ENCODE measurements at regions not wholly inside any gene's neighbourhood (a gene's known extent, or its start where the extent isn't known, plus 50 kb on each side); places are given as distances from the start of the nearest gene placed in this dataset.

- H4K20me1 ChIP-seq (ENCODE audit: control insufficient read depth, extremely low read depth, insufficient read depth, low read length) = no peaks in the 10 kb centered on the region
- H3K4me3 ChIP-seq (replicated peaks in 1 of 4; ENCODE audit: control extremely low read depth in 1 of 4, insufficient read depth in 1 of 4, low read depth in 3 of 4, low read length in 4 of 4) = no peak overlapping the region
- H2AFZ ChIP-seq (ENCODE audit: low read length) = no peak overlapping the region
- H3K4me2 ChIP-seq (ENCODE audit: extremely low read depth, insufficient read depth, low read length) = no peak overlapping the region
- no peaks in the 10 kb centered on the region for H3K4me1 ChIP-seq (ENCODE audit: control insufficient read depth, extremely low read depth, insufficient read depth, low read length)
- no peak for TF ChIP-seq CTCF (conservative IDR thresholded peaks at IDR 0.05 in 1 of 2, IDR thresholded peaks at IDR 0.05 in 1 of 2; ENCODE audit: low read depth in 1 of 2, low read length in 2 of 2)
- TF ChIP-seq EZH2 (IDR thresholded peaks at IDR 0.05; ENCODE audit: low read length, missing control alignments) = no peak
- DNase-seq (ENCODE audit: low read depth in 2 of 2) = no peak
- H3K27me3 ChIP-seq (ENCODE audit: control insufficient read depth, insufficient read depth, low read length) = no peaks in the 10 kb centered on the region
- H3K79me2 ChIP-seq (ENCODE audit: control insufficient read depth, insufficient read depth, low read length) = no peaks in the 10 kb centered on the region
- H3K27ac ChIP-seq (ENCODE audit: insufficient read depth, low read length) = no peak overlapping the region
- no peaks in the 10 kb centered on the region for H3K36me3 ChIP-seq (ENCODE audit: control insufficient read depth, insufficient read depth, low read length)
- no peaks in the 10 kb centered on the region for H3K9me3 ChIP-seq (ENCODE audit: control insufficient read depth, insufficient read depth, low read depth, low read length)
- no peak overlapping the region for H3K9ac ChIP-seq (ENCODE audit: insufficient read depth, low read length)
These were observed 101.7 kb downstream of the BMS1 start for GRCh38 chr10:42883993-42884983.

GRCh38 chr10:42885491-42886270 lies 103.1 kb downstream of the BMS1 start:
- DNase-seq (ENCODE audit: low read depth in 2 of 2) = no peak
- no peaks in the 10 kb centered on the region for H3K79me2 ChIP-seq (ENCODE audit: control insufficient read depth, insufficient read depth, low read length)
- H3K9me3 ChIP-seq (ENCODE audit: control insufficient read depth, insufficient read depth, low read depth, low read length) = no peaks in the 10 kb centered on the region
- no peak overlapping the region for H3K4me2 ChIP-seq (ENCODE audit: extremely low read depth, insufficient read depth, low read length)
- no peaks in the 10 kb centered on the region for H4K20me1 ChIP-seq (ENCODE audit: control insufficient read depth, extremely low read depth, insufficient read depth, low read length)
- no peak for TF ChIP-seq EZH2 (IDR thresholded peaks at IDR 0.05; ENCODE audit: low read length, missing control alignments)
- no peak overlapping the region for H3K9ac ChIP-seq (ENCODE audit: insufficient read depth, low read length)
- H2AFZ ChIP-seq (ENCODE audit: low read length) = no peak overlapping the region
- H3K4me3 ChIP-seq (replicated peaks in 1 of 4; ENCODE audit: control extremely low read depth in 1 of 4, insufficient read depth in 1 of 4, low read depth in 3 of 4, low read length in 4 of 4) = no peak overlapping the region
- no peaks in the 10 kb centered on the region for H3K4me1 ChIP-seq (ENCODE audit: control insufficient read depth, extremely low read depth, insufficient read depth, low read length)
- no peaks in the 10 kb centered on the region for H3K27me3 ChIP-seq (ENCODE audit: control insufficient read depth, insufficient read depth, low read length)
- no peaks in the 10 kb centered on the region for H3K36me3 ChIP-seq (ENCODE audit: control insufficient read depth, insufficient read depth, low read length)
- H3K27ac ChIP-seq (ENCODE audit: insufficient read depth, low read length) = no peak overlapping the region

GRCh38 chr10:42887734-42888503 lies 105.3 kb downstream of the BMS1 start:
- Histone ChIP-seq H3K4me1 (ENCODE audit: control insufficient read depth, extremely low read depth, insufficient read depth, low read length) (no peaks in the 10 kb centered on the region), H3K36me3 (ENCODE audit: control insufficient read depth, insufficient read depth, low read length) (no peaks in the 10 kb centered on the region), H3K79me2 (ENCODE audit: control insufficient read depth, insufficient read depth, low read length) (no peaks in the 10 kb centered on the region), H3K9ac (ENCODE audit: insufficient read depth, low read length) (no peak overlapping the region), H3K4me3 (replicated peaks in 1 of 4; ENCODE audit: control extremely low read depth in 1 of 4, insufficient read depth in 1 of 4, low read depth in 3 of 4, low read length in 4 of 4) (no peak overlapping the region), H3K27ac (ENCODE audit: insufficient read depth, low read length) (no peak overlapping the region), H2AFZ (ENCODE audit: low read length) (no peak overlapping the region), H3K4me2 (ENCODE audit: extremely low read depth, insufficient read depth, low read length) (no peak overlapping the region), H3K27me3 (ENCODE audit: control insufficient read depth, insufficient read depth, low read length) (no peaks in the 10 kb centered on the region), H3K9me3 (ENCODE audit: control insufficient read depth, insufficient read depth, low read depth, low read length) (no peaks in the 10 kb centered on the region), H4K20me1 (ENCODE audit: control insufficient read depth, extremely low read depth, insufficient read depth, low read length) (no peaks in the 10 kb centered on the region)
- TF ChIP-seq CTCF (conservative IDR thresholded peaks at IDR 0.05 in 1 of 2, IDR thresholded peaks at IDR 0.05 in 1 of 2; ENCODE audit: low read depth in 1 of 2, low read length in 2 of 2) (no peak), EZH2 (IDR thresholded peaks at IDR 0.05; ENCODE audit: low read length, missing control alignments) (no peak)
- DNase-seq (ENCODE audit: low read depth in 2 of 2) = no peak
